Activated CD4-positive, alpha-beta T cell treated with anti-CD3 and anti-CD28 coated beads, Interleukin-2, Interleukin-6, amounts not matched to agents 100 ng/mL and 50 ng/mL, durations not matched to agents 16 hours and 8 hours (primary cell): ENCODE measurements at regions not wholly inside any gene's neighbourhood (a gene's known extent, or its start where the extent isn't known, plus 50 kb on each side); places are given as distances from the start of the nearest gene placed in this dataset.
"Not testable (repeated sequence)": the region's sequence is repeated elsewhere in the genome, so short reads cannot be mapped to it uniquely, and the experiment has no call there.

Experiments used
- DNase-seq: peaks from one replicate; pipeline ENCODE4 v3.0.0-alpha.2; 2020

GRCh38 chr12:89225808-89226411 lies 126.4 kb downstream of the DUSP6 start:
- peak; percentile 77 for DNase-seq

- peak; percentile 88 for DNase-seq
Observed at GRCh38 chr12:89225401-89225800, 126.9 kb downstream of the DUSP6 start.

GRCh38 chr12:89222580-89222979 lies 129.7 kb downstream of the DUSP6 start:
- DNase-seq: peak; percentile 14

DNA sequence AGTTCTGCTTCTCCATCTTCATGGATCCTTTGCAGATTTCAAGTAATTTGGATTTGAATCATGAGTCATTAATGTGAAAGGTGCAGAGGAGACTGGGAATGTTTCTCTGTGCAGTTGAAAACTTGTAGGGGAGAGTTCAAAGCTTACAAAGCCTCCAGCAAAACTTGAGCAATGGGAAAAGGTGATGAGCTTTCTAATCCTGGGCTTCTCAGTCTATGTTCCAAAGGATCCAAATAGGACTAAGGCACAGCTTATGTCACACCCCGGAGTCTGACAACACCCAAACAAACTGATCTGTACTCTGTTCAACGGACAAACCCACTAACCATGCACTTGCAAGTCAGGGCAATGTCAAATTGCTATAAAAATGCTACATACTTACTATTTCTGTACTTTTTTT lies 134.8 kb downstream of the DUSP6 start:
- no peak for DNase-seq

- no peak for DNase-seq
Observed at GRCh38 chr12:89216211-89216952, 135.9 kb downstream of the DUSP6 start.

- DNase-seq: no peak
Observed at GRCh38 chr12:89215196-89215595, 137.1 kb downstream of the DUSP6 start.

DNA sequence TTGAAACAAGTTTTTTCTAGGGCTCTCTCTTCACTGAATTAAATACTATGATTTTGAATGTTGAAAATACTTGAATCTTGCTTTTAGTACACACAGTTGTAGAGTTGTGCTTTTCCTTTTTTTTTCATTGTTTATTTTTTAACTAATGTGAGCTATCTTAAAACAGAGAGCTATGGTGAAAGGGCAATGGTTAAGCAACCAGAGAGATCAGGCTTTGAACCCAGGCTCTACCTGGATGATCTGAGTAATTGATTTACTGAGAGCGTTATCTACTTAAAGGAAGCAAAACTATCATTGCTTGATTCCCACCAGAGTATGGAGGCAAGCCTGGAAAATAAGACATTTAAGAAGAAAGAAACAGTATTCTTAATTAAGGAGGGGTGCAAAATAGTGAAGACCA lies 138.6 kb downstream of the DUSP6 start:
- no peak for DNase-seq

DNA sequence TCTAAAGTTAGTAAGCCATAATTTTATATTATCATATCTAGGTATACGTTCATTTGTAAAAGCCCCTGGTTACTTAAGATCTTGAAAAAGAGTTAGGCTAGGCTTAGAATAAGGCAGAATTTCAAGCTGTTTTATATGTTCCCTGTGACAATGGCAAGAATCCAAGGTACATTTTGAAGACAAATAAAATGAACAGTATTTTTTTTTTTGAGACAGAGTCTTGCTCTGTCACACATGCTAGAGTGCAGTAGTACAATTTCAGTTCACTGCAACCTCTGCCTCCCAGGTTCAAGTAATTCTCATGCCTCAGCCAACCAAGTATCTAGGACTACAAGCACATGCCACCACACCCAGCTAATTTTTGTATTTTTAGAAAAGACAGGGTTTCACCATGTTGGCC lies 139.2 kb downstream of the DUSP6 start:
- no peak for DNase-seq

- no peak for DNase-seq
Observed at GRCh38 chr12:89212339-89212771, 139.9 kb downstream of the DUSP6 start.

DNA sequence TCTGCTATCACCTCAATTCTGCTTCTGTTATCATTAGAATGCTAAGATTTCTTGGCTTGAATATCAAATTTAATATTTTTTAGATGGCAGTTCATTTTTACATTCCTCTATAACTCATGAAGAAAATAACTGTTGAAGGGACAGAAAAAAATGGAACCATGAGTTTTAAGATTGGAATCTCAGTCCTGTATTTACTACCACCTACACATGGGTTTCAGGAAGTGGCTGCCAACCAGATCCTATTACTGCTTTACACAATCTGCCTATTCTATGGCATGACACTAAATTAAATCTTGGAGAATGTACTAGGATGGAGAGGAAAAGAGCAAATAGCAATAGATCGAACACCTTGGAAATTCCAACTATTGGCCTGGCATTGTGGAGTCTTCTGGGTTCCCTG lies 140.8 kb downstream of the DUSP6 start:
- DNase-seq: no peak

DNA sequence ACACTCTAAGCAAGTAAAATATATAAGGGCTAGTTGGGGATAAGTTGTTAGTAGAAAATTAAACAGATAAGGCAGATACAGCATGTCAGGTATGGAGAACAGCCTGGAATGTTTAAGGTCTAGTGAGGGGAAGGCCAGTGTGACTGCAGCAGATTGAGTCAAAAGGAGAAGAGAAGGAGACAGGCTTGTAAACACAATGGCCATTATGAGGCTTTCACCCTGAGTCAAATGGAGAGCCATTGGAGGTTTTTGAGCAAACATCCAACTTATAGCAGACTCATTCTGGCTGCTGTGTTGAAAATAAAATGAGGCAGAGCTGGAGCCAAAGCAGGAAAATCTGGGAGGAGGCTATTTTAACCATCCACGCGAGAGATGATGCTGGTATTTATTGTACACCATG lies 142.0 kb downstream of the DUSP6 start:
- peak; percentile 39 for DNase-seq

DNA sequence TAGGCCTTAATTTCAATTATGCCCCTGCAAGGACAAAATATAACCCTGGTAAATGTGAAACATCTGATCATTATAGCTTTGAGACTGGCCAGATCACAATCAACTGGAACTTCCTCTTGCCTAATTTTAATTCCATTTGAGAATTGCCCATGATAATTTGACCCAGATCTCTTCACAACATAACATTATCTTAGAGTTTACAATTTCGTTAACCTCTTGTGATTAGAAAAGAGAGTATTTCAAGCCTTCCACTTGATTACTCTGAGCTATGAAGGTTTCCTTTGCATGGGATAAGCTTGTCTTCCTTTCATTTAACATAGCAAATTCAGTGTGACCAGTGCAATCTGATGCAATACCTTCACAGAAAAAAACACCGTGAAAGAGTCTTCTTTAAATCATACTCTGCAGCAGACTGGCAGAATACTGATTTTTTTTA lies 143.6 kb downstream of the DUSP6 start:
- DNase-seq: no peak

- no peak for DNase-seq
Observed at GRCh38 chr12:89206390-89206789, 145.9 kb downstream of the DUSP6 start.

DNA sequence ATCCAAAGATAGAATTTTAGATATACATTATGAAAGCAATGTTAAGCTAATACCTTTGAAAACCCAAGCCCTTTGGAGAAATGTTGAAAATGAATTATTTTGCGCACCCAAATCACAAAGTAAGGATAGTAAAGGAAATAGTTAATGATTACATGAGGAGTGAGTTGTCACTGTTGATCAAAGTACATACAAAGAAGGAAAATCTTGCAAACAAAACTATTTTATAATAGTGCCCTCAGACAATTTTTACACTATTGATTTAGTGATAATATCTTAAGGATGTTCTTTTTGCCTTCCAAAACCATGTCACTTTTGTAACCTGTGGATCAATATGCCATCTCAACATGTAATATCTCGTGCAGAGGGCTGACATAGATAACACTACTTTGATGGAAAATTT lies 146.8 kb downstream of the DUSP6 start:
- no peak for DNase-seq

DNA sequence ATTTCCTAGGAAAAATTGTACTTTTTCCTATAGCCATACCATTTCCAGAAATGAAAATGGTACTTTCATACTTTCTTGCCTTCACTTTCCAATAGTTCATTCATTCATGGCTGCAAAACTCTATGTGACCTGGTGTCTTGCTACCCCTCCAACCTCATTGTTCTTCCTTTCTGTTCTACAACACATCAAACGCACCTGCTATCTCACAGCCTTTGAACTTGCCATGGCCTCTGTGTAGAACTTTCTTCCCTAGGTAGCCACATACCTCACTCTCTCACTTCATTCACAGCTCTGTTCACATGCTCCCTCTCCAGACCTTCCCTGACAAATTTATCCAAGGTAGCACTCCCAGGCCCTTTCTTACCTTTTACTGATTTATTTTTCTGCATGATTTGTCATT lies 149.2 kb downstream of the DUSP6 start:
- no peak for DNase-seq

- no peak for DNase-seq
Observed at GRCh38 chr12:89200217-89200616, 152.1 kb downstream of the DUSP6 start.

DNA sequence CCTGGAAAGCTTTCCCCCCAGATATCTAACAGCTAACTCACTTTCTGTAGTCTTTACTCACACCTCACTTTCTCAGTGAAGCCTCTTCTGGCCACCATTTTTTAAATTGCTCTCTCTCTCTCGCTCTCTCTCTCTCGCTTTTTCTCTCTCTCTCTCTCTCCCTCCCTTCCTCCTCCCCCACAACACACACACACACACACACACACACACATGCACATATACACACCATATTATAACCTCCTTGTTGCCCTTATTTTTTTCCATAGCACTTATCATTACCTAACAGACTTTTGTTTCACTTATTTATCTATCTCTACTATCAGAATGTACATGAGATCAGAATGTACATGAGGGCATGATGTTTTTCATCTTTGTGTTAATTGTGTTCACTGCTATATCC lies 156.8 kb downstream of the DUSP6 start:
- no peak for DNase-seq

- no peak for DNase-seq
Observed at GRCh38 chr12:89194683-89195082, 157.6 kb downstream of the DUSP6 start.

DNA sequence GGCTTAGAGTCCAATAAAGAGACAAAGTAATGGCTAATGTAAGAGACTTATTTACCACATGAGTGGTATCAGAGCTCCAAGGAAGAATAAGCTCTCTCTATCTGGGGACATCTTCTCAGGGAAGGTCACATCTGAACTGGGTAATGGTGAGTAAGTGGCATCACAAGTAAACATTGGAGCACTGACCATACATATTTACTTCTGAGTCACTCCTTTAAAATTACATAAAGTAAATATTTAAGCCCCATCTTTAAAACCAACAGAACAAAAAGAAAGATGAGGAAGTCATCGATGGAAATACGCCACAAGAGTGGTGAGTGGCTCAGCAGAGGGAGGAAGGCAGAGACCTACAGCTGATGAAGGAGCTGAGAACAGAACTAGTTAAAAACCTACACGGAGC lies 159.9 kb downstream of the DUSP6 start:
- DNase-seq: no peak

DNA sequence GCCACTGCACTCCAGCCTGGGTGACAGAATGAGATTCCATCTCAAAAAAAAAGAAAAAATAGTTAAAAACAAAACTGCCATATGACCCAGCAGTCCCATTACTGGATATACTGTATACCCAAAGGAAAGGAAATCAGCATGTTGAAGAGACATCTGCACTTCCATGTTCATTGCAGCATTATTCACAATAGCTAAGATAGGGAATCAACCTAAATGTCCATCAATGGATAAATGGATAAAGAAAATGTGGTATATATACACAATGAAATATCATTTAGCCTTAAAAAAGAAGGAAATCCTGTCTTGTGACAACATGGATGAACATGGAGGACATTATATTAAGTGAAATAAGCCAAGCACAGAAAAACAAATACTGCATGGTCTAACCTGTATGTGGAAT lies 160.7 kb downstream of the DUSP6 start:
- DNase-seq: not testable (repeated sequence)

DNA sequence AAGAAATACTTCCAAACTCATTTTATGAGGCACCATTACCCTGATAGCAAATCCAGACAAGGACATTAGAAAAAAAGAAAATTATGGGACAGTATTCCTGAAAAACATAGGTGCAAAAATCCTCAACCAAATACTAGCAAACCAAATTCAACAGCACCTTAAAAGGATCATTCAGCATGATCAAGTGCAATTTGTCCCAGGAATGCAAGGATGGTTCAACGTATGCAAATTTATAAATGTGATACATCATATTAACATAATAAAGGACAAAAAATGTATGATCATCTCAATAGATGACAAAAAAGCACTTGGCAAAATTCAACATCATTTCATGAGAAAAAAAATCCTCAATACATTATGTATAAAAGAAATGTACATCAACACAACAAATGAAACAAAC lies 162.9 kb downstream of the DUSP6 start:
- no peak for DNase-seq

DNA sequence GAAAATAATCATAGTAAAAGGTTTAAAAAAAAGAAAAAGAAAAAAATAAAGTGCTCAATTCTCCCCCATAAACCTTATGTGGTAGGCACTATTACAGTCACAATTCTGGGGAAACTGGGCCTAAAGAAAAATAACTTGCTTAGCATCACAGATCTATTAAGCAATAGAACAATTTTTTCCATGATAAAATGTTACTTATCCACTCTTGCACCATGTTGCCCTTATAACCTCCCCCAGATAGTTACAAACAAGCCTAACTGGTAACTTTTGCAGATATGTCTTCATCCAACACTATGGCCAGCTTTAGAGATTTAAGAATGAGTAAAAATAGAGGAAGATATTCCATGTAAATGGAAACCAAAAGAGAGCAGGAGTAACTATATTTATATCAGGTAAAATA lies 164.8 kb downstream of the DUSP6 start:
- no peak for DNase-seq

DNA sequence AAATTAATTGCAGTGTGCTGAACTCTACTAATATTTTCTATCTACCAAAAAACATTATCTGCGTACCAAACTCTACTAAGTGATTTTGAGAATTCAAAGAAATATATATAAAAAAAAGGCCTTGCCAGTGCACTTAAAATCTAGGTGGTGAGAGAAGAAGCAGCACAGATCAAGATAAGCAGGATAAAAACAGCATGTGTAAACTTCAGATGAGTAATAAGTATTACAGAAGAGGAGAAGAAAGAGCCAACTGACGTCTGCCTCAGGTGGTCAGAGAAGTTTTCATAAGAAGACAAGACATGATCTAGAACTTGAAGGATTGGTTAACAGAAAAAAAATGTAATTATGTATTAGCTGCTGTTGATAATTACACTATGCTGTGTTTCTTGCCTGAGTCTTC lies 166.4 kb downstream of the DUSP6 start:
- DNase-seq: no peak

DNA sequence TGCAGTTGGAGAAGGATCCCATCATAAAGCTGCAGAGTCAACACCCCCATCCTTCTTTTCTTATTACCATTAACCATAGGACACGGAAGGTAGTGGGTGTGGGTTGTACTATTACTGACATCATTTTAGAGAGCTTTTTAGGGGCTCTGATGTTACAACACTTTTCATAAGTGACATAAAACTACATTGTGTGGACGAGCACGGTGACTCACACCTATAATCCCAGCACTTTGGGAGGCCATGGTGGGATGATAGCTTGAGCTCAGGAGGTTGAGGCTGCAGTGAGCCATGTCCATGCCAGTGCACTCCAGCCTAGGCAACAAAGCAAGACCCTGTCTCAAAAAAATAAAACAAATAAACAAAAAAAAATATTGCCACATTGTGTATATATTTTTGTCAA lies 167.1 kb downstream of the DUSP6 start:
- DNase-seq: no peak

- DNase-seq: no peak
Observed at GRCh38 chr12:89183985-89184435, 168.3 kb downstream of the DUSP6 start.
